PC-3 (cell line): ENCODE measurements at regions not wholly inside any gene's neighbourhood (a gene's known extent, or its start where the extent isn't known, plus 50 kb on each side); places are given as distances from the start of the nearest gene placed in this dataset.

Experiments
- ATAC-seq: fragments of 200-7000 bp; cut with Tn5 transposase; 2 replicates; pipeline ENCODE4 v1.9.1; 2020; ENCODE audit warnings: mild to moderate bottlenecking, moderate library complexity
- BruUV-seq: library from RNA; stranded (reverse); fragments of 400-500 nt; replicated peaks from 2 replicates; lab custom pipeline; 2021; lab: Mats Ljungman, UMichigan
- CTCF ChIA-PET: fragments of 300-600 bp; sonication (Branson Sonifier 250); formaldehyde crosslinking; loops from one replicate; lab custom pipeline; 2022; ENCODE audit warnings: antibody characterized with exemption; lab: Charles Lee
- POLR2A ChIA-PET: fragments of 300-600 bp; sonication (Branson Sonifier 250); formaldehyde crosslinking; loops from one replicate; lab custom pipeline; 2022; ENCODE audit warnings: antibody characterized with exemption; ENCODE audit not compliant: unreplicated experiment; lab: Charles Lee
- DNase-seq: peaks from one replicate; pipeline ENCODE4 v3.0.0-alpha.2; 2015
- H2AFZ ChIP-seq: fragments of 300-600 bp; sonication (generic); 2 replicates; pipeline ENCODE4 v1.6.0; 2016; ENCODE audit warnings: antibody characterized with exemption, low read length
- H3F3A ChIP-seq: fragments of 300-600 bp; sonication (generic); one replicate; pipeline ENCODE4 v1.6.0; 2017; ENCODE audit warnings: antibody characterized with exemption, low read length, control low read depth, mild to moderate bottlenecking; ENCODE audit not compliant: unreplicated experiment
- H3K27ac ChIP-seq: fragments of 300-600 bp; sonication (generic); 2 replicates; pipeline ENCODE4 v1.5.1; 2016; ENCODE audit warnings: mild to moderate bottlenecking, low read length
- H3K27me3 ChIP-seq: fragments of 300-600 bp; sonication (generic); 2 replicates; pipeline ENCODE4 v1.6.1; 2016; ENCODE audit warnings: low read length, mixed read lengths
- H3K36me3 ChIP-seq: fragments of 300-600 bp; sonication (generic); 2 replicates; pipeline ENCODE4 v1.6.1; 2016; ENCODE audit warnings: low read depth, mixed run types, low read length, mixed read lengths
- H3K4me1 ChIP-seq: fragments of 300-600 bp; sonication (generic); 2 replicates; pipeline ENCODE4 v1.5.1; 2016; ENCODE audit warnings: low read length; ENCODE audit not compliant: insufficient read depth
- H3K4me2 ChIP-seq: fragments of 300-600 bp; sonication (generic); 2 replicates; pipeline ENCODE4 v1.6.0; 2016; ENCODE audit warnings: low read length
- H3K4me3 ChIP-seq: fragments of 300-600 bp; sonication (generic); 2 replicates; pipeline ENCODE4 v1.5.1; 2016; ENCODE audit warnings: mild to moderate bottlenecking, low read length, mixed read lengths
- H3K79me2 ChIP-seq: fragments of 300-600 bp; sonication (generic); 2 replicates; pipeline ENCODE4 v1.6.1; 2017; ENCODE audit warnings: low read length, mixed read lengths
- H3K9ac ChIP-seq: fragments of 300-600 bp; sonication (generic); 2 replicates; pipeline ENCODE4 v1.6.0; 2016; ENCODE audit warnings: mild to moderate bottlenecking, low read length
- H3K9me2 ChIP-seq: fragments of 300-600 bp; sonication (generic); replicated peaks from 2 replicates; pipeline ENCODE4 v1.6.1; 2016; ENCODE audit warnings: mixed run types, low read length, mixed read lengths
- H3K9me3 ChIP-seq: fragments of 300-600 bp; sonication (generic); 2 replicates; pipeline ENCODE4 v1.6.1; 2016; ENCODE audit warnings: low read length, mixed read lengths
- H4K20me1 ChIP-seq: fragments of 300-600 bp; sonication (generic); 2 replicates; pipeline ENCODE4 v1.6.1; 2016; ENCODE audit warnings: low read length, mixed read lengths
- EZH2 ChIP-seq: fragments of 300-600 bp; sonication (generic); IDR thresholded peaks from one replicate; pipeline ENCODE4 v1.6.1; 2017; ENCODE audit warnings: antibody characterized with exemption, mild to moderate bottlenecking, low read length; ENCODE audit not compliant: unreplicated experiment
- EZH2phosphoT487 ChIP-seq: fragments of 300-600 bp; sonication (generic); IDR thresholded peaks from 2 replicates; pipeline ENCODE4 v1.6.1; 2018; ENCODE audit warnings: mild to moderate bottlenecking, antibody characterized with exemption, low read length, borderline replicate concordance
- intact Hi-C: fragments of 100-400 bp; cut with micrococcal nuclease; formaldehyde crosslinking; loops from 2 replicates; pipeline ENCODE4 v1.9.0; 2023
- TF ChIP-seq, protein P1 (sequence below): fragments of 300-600 bp; sonication (generic); conservative IDR thresholded peaks from 2 replicates; pipeline ENCODE4 v1.5.1; 2017; ENCODE audit warnings: antibody characterized with exemption, low read depth, mild to moderate bottlenecking, low read length

DNA sequence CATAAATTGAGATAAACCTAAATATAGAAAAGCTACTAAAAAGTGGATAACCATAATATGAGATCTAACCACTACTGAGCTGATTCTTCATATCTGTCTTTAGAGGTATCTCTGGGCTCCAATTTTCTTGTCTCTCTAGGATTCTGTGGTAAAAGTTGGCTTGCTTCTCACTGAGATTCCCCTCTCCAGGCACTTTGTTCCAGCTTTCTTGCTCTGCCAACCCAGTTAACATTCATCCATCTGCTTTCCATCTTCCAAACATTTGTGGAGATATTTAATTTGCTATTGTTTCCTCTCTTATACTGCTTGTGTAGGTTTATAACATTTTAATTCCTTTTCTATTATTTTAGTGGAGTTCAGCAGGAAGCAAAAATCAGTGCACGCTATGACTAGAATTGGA, 97.6 kb upstream of the LMCD1 start:
- H3K27ac ChIP-seq = no peak overlapping the region
- ChIA-PET POLR2A (no interaction called here), CTCF (interaction anchor here (0.6 kb wide), 1 partner anchor 113 kb away, joined by 3 read pairs; no protein-coding TSS in a partner anchor)
- H3K79me2 ChIP-seq = no peaks in the 10 kb centered on the region
- H3F3A ChIP-seq = no peaks in the 10 kb centered on the region
- no peaks in the 10 kb centered on the region for H3K9me2 ChIP-seq
- no peak overlapping the region for H3K9ac ChIP-seq
- no peak for DNase-seq
- no peak for ATAC-seq
- intact Hi-C loops = no loop called here
- no peaks in the 10 kb centered on the region for H3K9me3 ChIP-seq
- H3K4me2 ChIP-seq = no peak overlapping the region
- H3K4me3 ChIP-seq = no peak overlapping the region
- H3K27me3 ChIP-seq = peaks cover 24% of the 10 kb centered on the region
- H3K36me3 ChIP-seq = no peaks in the 10 kb centered on the region
- BruUV-seq = no TSS peak
- no peak overlapping the region for H2AFZ ChIP-seq
- no peaks in the 10 kb centered on the region for H4K20me1 ChIP-seq
- no peaks in the 10 kb centered on the region for H3K4me1 ChIP-seq
- TF ChIP-seq, protein P1, sequence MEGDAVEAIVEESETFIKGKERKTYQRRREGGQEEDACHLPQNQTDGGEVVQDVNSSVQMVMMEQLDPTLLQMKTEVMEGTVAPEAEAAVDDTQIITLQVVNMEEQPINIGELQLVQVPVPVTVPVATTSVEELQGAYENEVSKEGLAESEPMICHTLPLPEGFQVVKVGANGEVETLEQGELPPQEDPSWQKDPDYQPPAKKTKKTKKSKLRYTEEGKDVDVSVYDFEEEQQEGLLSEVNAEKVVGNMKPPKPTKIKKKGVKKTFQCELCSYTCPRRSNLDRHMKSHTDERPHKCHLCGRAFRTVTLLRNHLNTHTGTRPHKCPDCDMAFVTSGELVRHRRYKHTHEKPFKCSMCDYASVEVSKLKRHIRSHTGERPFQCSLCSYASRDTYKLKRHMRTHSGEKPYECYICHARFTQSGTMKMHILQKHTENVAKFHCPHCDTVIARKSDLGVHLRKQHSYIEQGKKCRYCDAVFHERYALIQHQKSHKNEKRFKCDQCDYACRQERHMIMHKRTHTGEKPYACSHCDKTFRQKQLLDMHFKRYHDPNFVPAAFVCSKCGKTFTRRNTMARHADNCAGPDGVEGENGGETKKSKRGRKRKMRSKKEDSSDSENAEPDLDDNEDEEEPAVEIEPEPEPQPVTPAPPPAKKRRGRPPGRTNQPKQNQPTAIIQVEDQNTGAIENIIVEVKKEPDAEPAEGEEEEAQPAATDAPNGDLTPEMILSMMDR = no peak
- no peak for TF ChIP-seq EZH2

DNA sequence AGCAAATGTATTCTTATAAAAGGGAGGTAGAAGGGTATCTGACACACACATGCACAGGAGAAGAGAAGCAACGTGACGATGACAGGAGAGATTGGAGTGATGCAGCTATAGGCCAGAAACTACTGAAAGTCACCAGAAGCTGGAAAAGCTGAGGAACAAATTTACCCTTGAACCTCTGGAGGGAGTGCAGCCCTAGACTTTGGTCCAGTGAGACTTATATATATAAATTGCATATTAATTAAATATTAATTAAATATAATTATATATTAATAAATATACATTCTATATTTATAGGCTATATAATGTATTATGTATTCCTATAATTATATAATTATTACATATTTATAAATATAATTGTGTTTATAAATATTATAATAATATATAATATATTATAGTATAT, 96.5 kb upstream of the LMCD1 start:
- no peak overlapping the region for H3K4me2 ChIP-seq
- H3K9me3 ChIP-seq = no peaks in the 10 kb centered on the region
- H3K4me3 ChIP-seq = no peak overlapping the region
- ChIA-PET POLR2A (no interaction called here), CTCF (no interaction called here)
- no peak for DNase-seq
- no peaks in the 10 kb centered on the region for H3K36me3 ChIP-seq
- H4K20me1 ChIP-seq = no peaks in the 10 kb centered on the region
- ATAC-seq = no peak
- no peaks in the 10 kb centered on the region for H3F3A ChIP-seq
- H3K27me3 ChIP-seq = peaks cover 15% of the 10 kb centered on the region; the same call in 1 of the 2 replicates
- no peak overlapping the region for H2AFZ ChIP-seq
- BruUV-seq = no TSS peak
- no peak overlapping the region for H3K27ac ChIP-seq
- no peak overlapping the region for H3K9ac ChIP-seq
- no peak for TF ChIP-seq EZH2phosphoT487
- no peak for TF ChIP-seq EZH2
- TF ChIP-seq, protein P1 = no peak
- intact Hi-C loops = no loop called here
- H3K9me2 ChIP-seq = no peaks in the 10 kb centered on the region
- H3K4me1 ChIP-seq = no peaks in the 10 kb centered on the region
- no peaks in the 10 kb centered on the region for H3K79me2 ChIP-seq

DNA sequence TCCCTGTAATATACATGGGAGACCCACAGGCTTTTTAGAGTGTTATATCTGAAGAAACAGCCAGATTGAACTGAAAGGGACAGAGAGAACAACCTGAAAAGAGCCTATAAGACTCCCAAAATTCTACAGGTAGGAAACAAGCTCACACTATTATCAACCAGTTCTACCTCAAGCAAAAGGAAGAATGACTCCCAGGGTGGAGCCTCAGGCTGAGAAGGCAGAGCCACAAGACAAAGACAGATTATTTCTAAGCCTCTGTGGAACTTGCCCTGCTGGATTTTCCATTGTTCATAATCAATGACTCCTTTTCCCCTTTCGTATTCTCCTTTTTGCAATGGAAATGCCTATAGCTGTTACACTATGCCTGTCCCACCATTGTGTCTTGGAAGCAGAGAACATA, 95.1 kb upstream of the LMCD1 start:
- POLR2A ChIA-PET = no interaction called here
- BruUV-seq = no TSS peak

More for the DNA sequence above, 95.1 kb upstream of the LMCD1 start:
- Histone ChIP-seq H4K20me1 (no peaks in the 10 kb centered on the region), H3K9ac (no peak overlapping the region), H2AFZ (no peak overlapping the region), H3K4me3 (no peak overlapping the region), H3K79me2 (no peaks in the 10 kb centered on the region), H3F3A (no peaks in the 10 kb centered on the region), H3K9me3 (no peaks in the 10 kb centered on the region), H3K36me3 (no peaks in the 10 kb centered on the region), H3K4me2 (no peak overlapping the region), H3K27me3 (peaks cover 14% of the 10 kb centered on the region; the same call in 1 of the 2 replicates), H3K4me1 (no peaks in the 10 kb centered on the region), H3K27ac (no peak overlapping the region), H3K9me2 (no peaks in the 10 kb centered on the region)
- DNase-seq = no peak
- no peak for ATAC-seq
- TF ChIP-seq EZH2 = no peak
- TF ChIP-seq, protein P1 = no peak
- TF ChIP-seq EZH2phosphoT487 = no peak
- CTCF ChIA-PET = no interaction called here
- intact Hi-C loops = no loop called here
